IPS-NIHi7 (cell line): ENCODE measurements at regions not wholly inside any gene's neighbourhood (a gene's known extent, or its start where the extent isn't known, plus 50 kb on each side); places are given as distances from the start of the nearest gene placed in this dataset.
"Not testable (repeated sequence)": the region's sequence is repeated elsewhere in the genome, so short reads cannot be mapped to it uniquely, and the experiment has no call there.

Experiments
- DNase-seq: peaks from one replicate; pipeline ENCODE4 v3.0.0; 2012; ENCODE audit warnings: mixed read lengths; ENCODE audit errors: extremely low spot score

DNA sequence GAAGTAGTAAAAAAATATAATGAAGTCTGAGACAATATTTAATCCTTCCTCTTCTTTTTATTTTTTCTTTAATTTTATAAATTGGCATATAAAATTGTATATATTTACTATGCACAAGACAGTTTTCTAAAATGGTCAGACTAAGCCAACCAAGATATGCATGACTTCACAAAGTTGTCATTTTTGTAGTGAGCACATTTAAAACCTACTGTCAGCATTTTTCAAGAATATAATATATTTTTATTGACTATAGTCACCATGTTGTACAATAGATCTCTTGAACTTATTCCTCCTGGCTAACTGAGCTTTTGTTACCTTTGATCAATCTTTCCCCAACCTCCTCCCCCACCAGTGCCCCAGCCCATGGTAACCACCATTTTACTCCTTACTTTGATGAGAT is 129.2 kb downstream of the ATP6V1G3 start:
- no peak for DNase-seq

- no peak for DNase-seq
These were observed 131.8 kb downstream of the ATP6V1G3 start for GRCh38 chr1:198408716-198409115.

- DNase-seq: not testable (repeated sequence)
These were observed 135.8 kb downstream of the ATP6V1G3 start for GRCh38 chr1:198404632-198405031.

DNA sequence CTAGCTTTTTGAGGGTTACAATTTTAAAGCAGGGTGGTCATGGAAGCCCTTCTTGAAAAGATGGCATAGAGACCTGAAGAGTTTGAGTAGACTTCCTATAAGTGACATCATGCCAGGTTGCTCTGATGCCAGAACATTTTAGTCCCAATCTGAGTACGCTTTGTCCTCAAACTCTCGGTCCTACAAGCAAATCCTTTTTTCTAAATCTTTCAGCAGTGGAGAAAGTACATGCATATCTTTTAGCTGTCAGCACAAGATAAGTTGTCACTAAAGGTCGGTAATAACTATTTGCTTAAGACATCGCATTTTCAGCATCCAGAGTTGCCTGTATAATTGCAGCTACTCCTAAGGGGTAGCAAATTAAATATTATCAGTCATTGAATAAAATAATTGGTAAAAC is 140.4 kb downstream of the ATP6V1G3 start:
- no peak for DNase-seq

- DNase-seq: no peak
These were observed 141.0 kb downstream of the ATP6V1G3 start for GRCh38 chr1:198399452-198399851.

GRCh38 chr1:198397208-198397808 is 143.2 kb downstream of the ATP6V1G3 start:
- DNase-seq: no peak

GRCh38 chr1:198391393-198392020 is 149.0 kb downstream of the ATP6V1G3 start:
- DNase-seq: no peak

DNA sequence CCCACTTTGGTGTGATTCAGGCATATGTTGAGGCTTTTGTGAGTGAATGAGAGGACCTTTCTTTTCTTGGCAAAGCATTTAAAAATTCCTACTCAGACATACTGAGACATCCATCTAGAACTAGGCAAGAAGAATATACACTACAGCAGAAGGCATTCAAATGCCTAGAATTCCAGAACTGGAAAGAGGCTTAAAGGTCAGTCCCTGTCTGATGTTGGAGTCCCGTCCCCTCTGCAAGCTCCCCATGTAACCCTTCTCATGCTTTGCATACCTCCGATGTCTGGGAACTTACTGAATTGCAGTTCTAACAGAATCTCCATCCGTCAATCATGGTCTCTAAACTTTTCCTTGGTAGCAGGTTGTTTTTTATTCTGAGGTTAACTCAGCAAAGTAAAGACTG is 152.9 kb downstream of the ATP6V1G3 start:
- DNase-seq: no peak

DNA sequence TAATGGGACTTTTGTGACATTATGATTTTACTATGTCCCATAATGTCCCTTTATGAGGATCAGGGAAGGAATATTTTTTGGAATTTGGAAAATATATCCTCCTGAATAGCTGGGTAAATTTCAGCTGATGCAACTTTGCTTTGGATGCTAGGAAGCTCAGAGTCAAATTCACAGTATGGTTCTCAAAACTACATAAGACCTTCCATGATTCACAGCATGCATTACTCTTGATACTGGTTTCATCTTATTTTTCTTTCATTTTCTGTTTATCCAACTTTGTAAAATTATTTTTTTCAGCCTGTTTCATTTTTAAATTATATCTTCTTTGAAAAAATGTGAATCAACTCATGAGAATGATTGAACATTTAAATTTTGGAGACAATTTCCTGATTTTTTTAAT is 160.2 kb downstream of the ATP6V1G3 start:
- no peak for DNase-seq

DNA sequence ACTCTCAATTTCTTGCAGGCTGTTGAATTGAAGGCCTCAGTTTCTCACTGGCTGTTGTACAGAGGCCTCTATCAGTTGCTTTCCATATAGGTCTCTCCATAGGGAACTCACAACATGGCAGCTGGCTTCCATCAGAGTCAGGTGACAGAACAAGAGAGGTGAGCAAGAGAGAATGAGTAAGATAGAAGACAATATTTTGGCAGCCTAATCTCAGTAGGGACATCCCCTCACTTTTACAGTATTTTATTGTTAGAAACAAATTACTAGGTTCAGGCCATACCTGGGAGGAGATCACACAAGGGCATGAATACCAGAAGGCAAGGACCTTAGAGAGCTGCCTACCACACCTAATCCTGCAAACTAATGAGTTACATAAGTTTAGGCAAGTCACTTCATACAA is 162.8 kb downstream of the ATP6V1G3 start:
- DNase-seq: no peak

DNA sequence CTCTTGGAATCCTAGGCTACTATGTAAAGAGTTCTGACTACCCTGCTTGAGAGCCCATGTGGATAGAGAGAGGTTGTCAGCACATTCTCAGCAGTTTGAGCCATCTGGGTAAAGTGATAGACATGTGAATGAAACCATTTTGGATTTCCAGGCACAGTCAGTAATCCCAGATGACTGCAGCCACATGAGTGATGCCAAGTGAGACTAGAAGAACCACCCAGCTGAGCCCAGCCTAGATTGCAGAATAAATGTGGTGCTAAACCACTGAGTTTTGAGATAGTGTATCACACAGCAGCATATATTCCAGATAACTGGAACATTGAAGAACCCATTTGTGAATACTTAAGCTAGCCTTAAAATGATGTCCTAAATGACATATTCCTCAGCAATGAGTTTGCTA is 166.2 kb downstream of the ATP6V1G3 start:
- DNase-seq: no peak

GRCh38 chr1:198373376-198373775 is 167.1 kb downstream of the ATP6V1G3 start:
- DNase-seq: no peak
